Stimulated activated CD8-positive, alpha-beta memory T cell treated with anti-CD3 and anti-CD28 coated beads, Interleukin-12 subunit alpha, Interleukin-12 subunit beta, amount 100 ng/mL, for 1 hour (primary cell): ENCODE measurements at regions not wholly inside any gene's neighbourhood (a gene's known extent, or its start where the extent isn't known, plus 50 kb on each side); places are given as distances from the start of the nearest gene placed in this dataset.

Source experiments
- DNase-seq: peaks from one replicate; pipeline ENCODE4 v3.0.0-alpha.2; 2020; ENCODE audit warnings: low read depth

- no peak for DNase-seq
Observed at GRCh38 chr18:8969639-8970390, 132.7 kb upstream of the NDUFV2 start.

GRCh38 chr18:8970843-8971242 is 131.7 kb upstream of the NDUFV2 start:
- no peak for DNase-seq

- DNase-seq: no peak
Observed at GRCh38 chr18:8972116-8972515, 130.4 kb upstream of the NDUFV2 start.

GRCh38 chr18:8974279-8974678 is 128.2 kb upstream of the NDUFV2 start:
- no peak for DNase-seq

GRCh38 chr18:8974696-8975095 is 127.8 kb upstream of the NDUFV2 start:
- DNase-seq: no peak

GRCh38 chr18:8975624-8976023 is 126.9 kb upstream of the NDUFV2 start:
- DNase-seq: no peak

- DNase-seq: no peak
Observed at GRCh38 chr18:8976606-8977005, 125.9 kb upstream of the NDUFV2 start.

GRCh38 chr18:8977166-8977565 is 125.3 kb upstream of the NDUFV2 start:
- DNase-seq: no peak

GRCh38 chr18:8977701-8978100 is 124.8 kb upstream of the NDUFV2 start:
- no peak for DNase-seq

- no peak for DNase-seq
Observed at GRCh38 chr18:8978394-8978793, 124.1 kb upstream of the NDUFV2 start.

- DNase-seq: no peak
Observed at GRCh38 chr18:8979258-8979988, 123.1 kb upstream of the NDUFV2 start.

GRCh38 chr18:8980496-8980895 is 122.0 kb upstream of the NDUFV2 start:
- no peak for DNase-seq

GRCh38 chr18:8980918-8981317 is 121.6 kb upstream of the NDUFV2 start:
- no peak for DNase-seq

GRCh38 chr18:8982416-8983183 is 119.9 kb upstream of the NDUFV2 start:
- DNase-seq: no peak

GRCh38 chr18:8983195-8983594 is 119.3 kb upstream of the NDUFV2 start:
- no peak for DNase-seq

- no peak for DNase-seq
Observed at GRCh38 chr18:8984131-8984721, 118.3 kb upstream of the NDUFV2 start.

- DNase-seq: no peak
Observed at GRCh38 chr18:8987241-8987640, 115.3 kb upstream of the NDUFV2 start.

- DNase-seq: peak; percentile 24
Observed at GRCh38 chr18:8988260-8988871, 114.1 kb upstream of the NDUFV2 start.

- no peak for DNase-seq
Observed at GRCh38 chr18:8989017-8989416, 113.5 kb upstream of the NDUFV2 start.

- DNase-seq: no peak
Observed at GRCh38 chr18:8989855-8990254, 112.6 kb upstream of the NDUFV2 start.

- DNase-seq: no peak
Observed at GRCh38 chr18:8990276-8991031, 112.0 kb upstream of the NDUFV2 start.
